GM12875 (cell line): ENCODE measurements at regions not wholly inside any gene's neighbourhood (a gene's known extent, or its start where the extent isn't known, plus 50 kb on each side); places are given as distances from the start of the nearest gene placed in this dataset.

ENCODE experiments used
- H3K4me3 ChIP-seq: one replicate; pipeline ENCODE4 v1.5.1; 2011; ENCODE audit warnings: low read depth, low read length, control low read depth
- TF ChIP-seq, protein P1 (sequence below): IDR thresholded peaks from 2 replicates; pipeline ENCODE4 v1.5.1; 2011; ENCODE audit warnings: low read depth, mild to moderate bottlenecking, control low read depth, inconsistent platforms, low read length, moderate library complexity, borderline replicate concordance; ENCODE audit not compliant: insufficient read depth

DNA sequence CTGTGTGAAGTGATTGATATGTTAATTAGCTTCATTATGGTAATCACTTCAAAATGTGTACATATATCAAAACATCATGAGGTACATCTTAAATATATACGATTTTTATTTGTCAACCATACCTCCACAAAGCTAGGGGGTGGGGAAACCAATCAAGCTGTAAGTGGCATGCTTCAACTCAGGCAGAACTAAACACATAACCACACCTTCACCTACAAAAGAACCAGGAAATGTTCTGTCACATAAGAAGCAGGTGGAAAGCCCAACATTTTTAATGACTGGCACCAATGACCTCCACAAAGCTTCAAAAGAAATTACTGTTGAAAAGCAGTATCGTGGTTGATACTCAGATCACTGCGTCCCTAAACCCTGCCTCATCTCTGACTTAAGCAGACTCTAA lies 867.7 kb upstream of the EEF2KMT start:
- H3K4me3 ChIP-seq = no peak overlapping the region
- TF ChIP-seq, protein P1, sequence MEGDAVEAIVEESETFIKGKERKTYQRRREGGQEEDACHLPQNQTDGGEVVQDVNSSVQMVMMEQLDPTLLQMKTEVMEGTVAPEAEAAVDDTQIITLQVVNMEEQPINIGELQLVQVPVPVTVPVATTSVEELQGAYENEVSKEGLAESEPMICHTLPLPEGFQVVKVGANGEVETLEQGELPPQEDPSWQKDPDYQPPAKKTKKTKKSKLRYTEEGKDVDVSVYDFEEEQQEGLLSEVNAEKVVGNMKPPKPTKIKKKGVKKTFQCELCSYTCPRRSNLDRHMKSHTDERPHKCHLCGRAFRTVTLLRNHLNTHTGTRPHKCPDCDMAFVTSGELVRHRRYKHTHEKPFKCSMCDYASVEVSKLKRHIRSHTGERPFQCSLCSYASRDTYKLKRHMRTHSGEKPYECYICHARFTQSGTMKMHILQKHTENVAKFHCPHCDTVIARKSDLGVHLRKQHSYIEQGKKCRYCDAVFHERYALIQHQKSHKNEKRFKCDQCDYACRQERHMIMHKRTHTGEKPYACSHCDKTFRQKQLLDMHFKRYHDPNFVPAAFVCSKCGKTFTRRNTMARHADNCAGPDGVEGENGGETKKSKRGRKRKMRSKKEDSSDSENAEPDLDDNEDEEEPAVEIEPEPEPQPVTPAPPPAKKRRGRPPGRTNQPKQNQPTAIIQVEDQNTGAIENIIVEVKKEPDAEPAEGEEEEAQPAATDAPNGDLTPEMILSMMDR = no peak

DNA sequence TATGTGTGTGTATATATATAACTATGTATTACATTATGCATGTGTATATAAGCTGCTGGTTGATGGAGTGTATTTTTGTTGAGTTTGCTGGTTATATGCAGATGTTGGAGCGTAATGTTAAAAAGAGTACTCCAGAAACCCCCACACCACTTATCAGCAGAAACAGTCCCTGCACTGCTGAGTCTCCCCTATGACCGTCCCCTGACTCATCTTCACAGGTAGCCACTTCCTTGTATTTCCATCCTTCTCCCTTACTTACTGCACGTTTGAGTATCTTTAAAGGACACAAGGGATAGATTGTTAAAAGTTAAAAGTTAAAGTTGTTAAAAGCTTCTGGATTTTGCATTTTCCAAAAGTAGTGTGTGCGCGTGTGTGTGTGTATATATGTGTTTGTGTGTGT lies 853.9 kb upstream of the EEF2KMT start:
- no peak overlapping the region for H3K4me3 ChIP-seq
- TF ChIP-seq, protein P1 = no peak

DNA sequence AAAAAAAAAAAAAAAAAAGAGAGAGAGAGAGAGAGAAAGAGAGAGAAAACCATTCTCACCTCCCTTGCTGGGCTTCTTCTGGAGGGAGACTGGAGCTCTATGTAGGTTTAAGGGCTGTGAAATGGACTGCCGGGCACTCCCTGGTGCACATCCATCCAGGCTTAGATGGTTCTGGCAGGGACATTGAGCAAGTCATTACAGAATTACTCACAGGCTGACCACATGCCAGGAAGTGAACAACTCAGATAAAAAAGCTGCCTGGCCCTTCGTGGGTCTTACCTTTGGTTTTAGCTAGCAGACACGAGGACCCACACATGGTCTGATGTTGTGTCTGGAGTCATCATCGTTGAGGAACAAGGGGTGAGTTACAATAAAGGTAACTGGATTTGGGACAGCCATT lies 847.4 kb upstream of the EEF2KMT start:
- TF ChIP-seq, protein P1 = no peak
- no peak overlapping the region for H3K4me3 ChIP-seq

DNA sequence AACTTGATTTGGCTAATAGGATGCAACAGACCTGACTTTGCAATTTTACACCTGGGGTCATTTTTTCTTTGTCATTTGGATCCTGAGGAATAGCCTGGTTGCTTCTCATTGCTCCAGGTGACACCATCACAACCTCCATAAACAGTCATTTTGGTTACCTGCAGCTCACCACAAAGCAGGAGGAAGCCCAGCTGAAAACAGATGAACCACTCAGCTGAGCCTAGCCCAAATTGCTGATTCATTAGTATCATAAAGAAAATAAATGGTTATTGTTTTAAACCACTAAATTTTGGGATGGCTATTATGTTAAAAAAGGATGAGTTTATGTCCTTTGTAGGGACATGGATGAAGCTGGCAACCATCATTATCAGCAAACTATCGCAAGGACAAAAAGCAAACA lies 841.0 kb upstream of the EEF2KMT start:
- no peak overlapping the region for H3K4me3 ChIP-seq
- TF ChIP-seq, protein P1 = no peak

DNA sequence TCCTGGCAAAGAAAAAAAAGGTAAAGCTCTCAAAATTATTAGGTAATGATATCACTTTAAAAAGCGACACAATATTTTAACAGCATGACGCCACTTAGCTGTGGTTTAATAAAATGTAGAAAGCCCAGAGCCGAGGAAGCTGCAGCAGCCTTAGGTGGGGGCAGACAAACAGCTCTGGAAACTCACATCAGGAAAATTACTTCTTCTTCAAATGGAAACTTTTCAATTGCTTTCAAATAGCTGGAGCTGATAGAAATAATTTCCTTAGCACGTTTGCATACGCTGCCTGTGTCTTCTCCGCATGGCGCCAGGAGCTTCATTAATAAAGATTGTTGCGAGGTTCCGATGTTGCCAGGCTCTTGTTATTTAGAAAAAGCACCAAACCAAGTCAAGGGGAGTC lies 835.3 kb upstream of the EEF2KMT start:
- TF ChIP-seq, protein P1 = no peak
- H3K4me3 ChIP-seq = no peak overlapping the region

DNA sequence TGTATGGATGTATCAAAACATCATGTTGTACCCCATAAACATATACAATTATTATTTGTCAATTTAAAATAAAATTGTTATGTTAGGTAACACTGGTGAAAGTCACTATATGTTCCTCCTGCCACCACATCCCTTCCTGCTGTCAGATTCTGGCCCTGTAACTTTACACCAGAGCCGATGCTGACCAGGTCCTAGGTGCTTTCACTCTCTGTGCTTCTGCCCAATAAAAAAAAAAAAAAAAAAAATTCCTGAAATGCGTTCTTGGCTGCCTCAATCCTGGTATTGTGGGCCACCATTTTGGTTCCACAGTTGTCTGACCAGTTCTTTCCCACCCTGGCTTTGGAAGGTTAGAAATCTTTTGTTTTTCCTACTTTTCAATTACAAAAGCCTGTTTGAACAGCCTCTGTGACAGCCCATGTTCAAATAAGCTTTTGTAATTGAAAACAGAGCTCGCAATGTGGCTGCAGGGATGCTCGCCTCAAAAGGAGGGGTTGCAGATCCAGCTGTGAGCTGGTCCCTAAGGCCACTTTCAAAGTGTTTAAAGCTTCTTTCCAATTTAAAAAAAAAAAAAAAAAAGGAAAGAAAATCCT lies 831.0 kb upstream of the EEF2KMT start:
- H3K4me3 ChIP-seq = no peak overlapping the region
- TF ChIP-seq, protein P1 = no peak

DNA sequence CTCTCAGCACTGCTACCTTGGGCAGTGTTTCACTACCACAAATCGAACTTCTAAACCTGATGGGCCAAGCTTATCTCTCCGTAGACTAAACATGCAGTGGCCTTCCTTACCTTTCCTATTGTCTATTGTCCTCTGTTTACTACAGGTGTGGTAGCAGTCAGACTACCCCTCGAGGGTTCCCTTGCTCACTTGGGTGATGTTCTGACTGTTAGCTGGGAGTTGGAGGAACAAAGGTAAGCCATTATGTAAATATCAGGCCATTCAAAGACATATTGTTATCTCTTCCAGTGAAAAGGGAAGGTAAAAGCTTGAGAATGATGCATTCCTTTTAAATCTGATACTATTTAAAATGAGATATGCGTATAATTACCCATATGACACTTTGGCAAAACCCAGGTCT lies 828.3 kb upstream of the EEF2KMT start:
- no peak overlapping the region for H3K4me3 ChIP-seq
- TF ChIP-seq, protein P1 = no peak
